Hematopoietic multipotent progenitor cell treated with erythropoietin and hydrocortisone succinate and interleukin-3 and kit ligand, for 8 days (in vitro differentiated cells): ENCODE measurements at regions not wholly inside any gene's neighbourhood (a gene's known extent, or its start where the extent isn't known, plus 50 kb on each side); places are given as distances from the start of the nearest gene placed in this dataset.
"Not testable (repeated sequence)": the region's sequence is repeated elsewhere in the genome, so short reads cannot be mapped to it uniquely, and the experiment has no call there.

Experiments used
- DNase-seq: peaks from one replicate; pipeline ENCODE4 v3.0.0-alpha.2; 2015

DNA sequence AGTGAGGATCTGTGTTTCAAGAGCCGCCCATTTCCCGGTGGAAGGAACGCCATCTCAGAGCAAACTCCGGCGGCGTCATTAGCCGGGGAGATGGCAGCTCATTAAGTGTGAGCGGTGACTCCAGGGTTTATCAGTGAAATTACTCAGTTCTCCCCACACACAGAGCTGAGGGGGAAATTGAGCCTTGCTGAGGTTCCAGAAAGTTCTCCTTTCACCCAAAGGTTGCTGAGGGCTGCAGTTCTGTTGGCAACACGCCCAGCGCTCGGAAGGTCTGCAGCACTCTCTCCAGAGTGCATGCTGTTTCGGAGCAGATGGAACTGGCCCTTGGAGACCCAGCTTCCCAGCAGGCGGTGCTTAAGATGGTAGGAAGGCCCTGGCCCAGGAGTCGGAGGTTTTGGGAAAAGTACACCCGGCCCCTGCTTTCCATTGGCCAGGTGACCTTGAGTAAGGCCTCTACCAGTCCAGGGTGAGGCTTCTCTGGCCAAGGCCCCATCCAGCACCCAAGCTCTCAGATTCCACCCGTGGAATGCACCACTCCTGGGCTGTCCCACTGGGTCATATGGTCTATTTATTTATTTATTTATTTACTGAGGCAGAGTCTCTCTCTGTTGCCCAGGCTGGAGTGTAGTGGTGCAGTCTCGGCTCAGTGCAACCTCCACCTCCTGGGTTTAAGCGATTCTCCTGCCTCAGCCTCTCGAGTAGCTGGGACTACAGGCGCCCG lies 167.7 kb upstream of the CIBAR2 start:
- no peak for DNase-seq

GRCh38 chr16:85281181-85281580 lies 168.9 kb upstream of the CIBAR2 start:
- DNase-seq, result no peak

- no peak for DNase-seq
Observed at GRCh38 chr16:85282842-85283241, 170.6 kb upstream of the CIBAR2 start.

DNA sequence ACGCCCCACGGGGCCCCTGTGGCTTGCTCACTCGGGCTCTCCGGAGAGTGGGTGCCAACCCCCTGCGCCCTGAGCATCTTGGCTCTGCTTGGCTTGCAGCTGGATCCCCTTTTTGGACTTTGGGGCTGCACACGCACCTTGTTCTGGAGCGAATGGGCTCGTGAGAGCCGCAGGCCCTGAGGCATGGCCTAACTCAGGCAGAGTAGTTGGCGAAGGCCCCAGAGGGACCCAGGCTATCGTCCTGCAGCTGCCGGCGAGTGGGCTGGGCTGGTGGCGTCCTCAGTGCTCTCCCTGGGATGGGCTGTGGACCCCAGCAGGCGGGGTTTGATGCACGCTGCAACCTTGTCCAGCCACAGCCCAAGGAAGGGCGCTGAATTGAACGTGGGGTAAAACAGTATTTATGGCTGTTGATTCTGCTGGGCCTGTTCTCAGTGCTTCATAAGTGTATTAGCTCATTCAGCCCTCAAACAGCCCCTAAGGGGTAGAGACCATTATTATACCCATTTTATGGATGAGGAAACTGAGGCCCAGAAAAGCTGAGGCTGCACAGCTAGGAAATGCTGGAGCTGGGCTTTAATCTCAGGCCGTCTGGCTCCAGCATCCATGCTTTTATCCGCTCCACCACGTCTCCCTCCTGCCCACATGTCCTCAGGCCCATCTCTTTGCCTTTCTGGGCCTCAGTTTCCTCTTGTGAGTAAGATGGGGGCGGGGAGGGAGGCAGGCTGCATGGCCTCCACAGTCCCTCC lies 171.2 kb upstream of the CIBAR2 start:
- no peak for DNase-seq

DNA sequence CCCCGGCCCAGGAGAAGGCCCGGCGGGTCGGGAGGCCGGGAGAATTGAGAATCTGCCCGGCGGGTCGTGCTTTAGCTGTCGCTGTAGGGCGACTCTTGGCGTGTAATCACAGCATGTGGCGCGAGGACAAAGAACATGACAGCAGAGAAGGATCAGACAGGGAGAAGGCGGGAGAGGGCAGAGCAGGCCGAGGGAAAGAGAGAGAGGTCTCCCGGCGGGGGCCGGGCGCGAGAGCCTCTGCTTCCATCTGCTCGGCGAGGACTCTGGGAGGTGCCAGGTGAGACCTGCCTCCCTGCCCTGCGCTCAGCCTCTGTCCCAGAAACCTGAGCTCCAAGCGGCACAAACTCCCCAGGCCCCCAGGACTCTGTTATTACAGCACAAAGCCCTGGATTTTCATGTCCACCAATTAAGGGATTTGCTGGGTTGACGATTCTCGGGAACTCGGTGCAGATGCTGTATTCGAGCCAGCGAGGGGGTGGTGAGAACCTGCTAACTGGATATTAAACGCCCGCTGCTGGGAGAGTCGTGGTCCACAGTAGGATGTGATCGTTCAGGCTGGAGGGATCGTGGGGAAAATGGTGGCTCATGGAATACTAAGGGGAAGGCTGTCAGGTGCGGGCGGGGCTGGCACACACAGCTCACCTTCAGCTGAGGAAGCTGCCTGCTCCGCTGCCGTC lies 172.0 kb upstream of the CIBAR2 start:
- DNase-seq, result no peak

- no peak for DNase-seq
Observed at GRCh38 chr16:85285681-85286065, 173.4 kb upstream of the CIBAR2 start.

GRCh38 chr16:85286066-85286831 lies 174.0 kb upstream of the CIBAR2 start:
- DNase-seq, result no peak

GRCh38 chr16:85286951-85287814 lies 174.9 kb upstream of the CIBAR2 start:
- no peak for DNase-seq

- DNase-seq, result not testable (repeated sequence)
Observed at GRCh38 chr16:85287815-85288109, 175.5 kb upstream of the CIBAR2 start.

- no peak for DNase-seq
Observed at GRCh38 chr16:85288341-85288868, 176.1 kb upstream of the CIBAR2 start.

GRCh38 chr16:85288869-85289660 lies 176.8 kb upstream of the CIBAR2 start:
- no peak for DNase-seq

DNA sequence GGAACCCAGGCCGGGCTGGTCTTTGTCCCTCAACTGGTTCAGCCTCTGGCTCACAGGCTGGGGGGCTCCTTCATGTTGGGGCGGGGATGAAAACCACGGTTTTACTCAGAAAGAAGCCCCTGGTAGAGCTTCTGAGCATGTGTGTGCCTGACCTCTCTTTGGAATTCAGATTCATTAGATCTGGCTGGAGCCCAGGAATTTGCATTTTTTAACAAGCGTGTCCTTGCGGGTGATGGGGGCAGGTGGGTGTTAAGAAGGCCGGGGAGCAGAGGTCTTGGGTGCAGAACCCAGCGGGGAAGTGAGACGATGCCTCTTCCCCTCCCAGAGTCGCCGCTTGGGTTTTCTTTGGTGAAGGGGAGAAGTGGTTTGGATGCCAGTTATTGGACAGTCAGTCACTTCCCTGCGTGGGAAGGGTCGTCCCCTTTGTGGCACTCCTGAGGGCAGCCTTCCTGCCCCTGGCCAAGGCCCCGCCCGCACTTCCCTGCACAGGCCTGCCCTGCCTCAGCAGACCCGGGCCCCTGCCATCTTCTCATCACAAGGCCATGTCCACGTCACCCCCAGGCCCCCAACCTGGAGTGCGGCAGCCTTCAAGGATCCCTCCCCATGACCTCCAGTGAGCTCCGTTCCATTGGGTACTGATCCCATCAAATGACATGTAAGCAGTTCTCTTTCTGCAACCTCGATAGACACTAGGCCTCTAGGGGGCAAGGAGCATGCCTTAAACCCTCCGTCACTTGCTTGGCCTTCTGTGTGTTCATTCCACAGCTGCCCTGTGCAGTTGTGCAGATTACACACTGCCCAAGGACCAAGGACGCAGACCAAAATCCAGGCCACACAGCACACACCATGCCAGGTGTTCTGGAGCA lies 177.7 kb upstream of the CIBAR2 start:
- DNase-seq, result no peak

DNA sequence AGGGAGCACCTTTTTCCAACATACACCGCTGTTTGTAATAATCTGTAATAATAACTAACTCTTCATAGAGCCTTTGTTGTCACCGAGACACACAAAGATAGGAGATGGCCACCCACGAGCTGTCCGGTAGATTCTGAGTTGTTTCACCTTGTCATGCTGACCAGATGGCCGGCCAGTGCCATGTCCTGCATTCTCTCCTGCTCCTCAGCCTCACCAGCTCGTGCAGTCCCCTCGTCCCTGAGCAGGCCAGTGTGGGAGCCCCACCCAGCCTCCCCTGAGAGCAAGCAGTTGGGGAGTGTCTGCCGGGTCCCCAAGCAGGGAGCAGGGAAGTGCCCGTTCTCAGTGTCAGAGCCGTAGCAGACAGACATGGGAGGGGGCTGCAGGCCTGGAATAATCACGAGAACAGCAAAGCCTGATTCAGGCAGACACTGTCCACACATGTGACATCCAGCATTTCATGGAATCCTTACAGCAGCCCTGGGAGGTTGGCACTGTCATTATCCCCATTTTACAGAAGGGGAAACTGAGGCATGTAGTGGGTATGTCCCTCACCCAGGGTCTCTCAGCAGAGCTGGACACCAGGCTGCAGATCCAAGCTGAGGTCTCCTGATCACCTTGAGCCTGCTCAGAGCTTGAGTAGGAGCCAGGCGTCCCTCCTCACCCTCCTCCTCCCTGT lies 178.5 kb upstream of the CIBAR2 start:
- no peak for DNase-seq

GRCh38 chr16:85291302-85292148 lies 179.3 kb upstream of the CIBAR2 start:
- DNase-seq, result no peak

DNA sequence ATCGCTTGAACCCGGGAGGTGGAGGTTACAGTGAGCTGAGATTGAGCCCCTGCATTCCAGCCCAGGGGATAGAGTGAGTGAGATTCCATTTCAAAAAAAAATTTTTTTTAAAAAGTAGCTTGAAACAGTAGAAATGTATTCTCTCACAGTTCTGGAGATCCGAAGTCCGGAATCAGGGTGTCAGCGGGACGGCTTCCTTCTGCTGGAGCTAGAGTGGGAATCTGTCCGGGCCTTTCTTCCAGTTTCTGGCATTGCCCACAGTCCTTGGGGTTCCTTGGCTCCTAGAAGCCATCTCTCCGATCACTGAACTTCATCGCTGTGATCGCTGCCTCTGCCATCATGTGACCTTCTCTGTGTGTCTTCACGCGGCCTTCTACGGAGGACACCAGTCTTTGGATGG lies 181.2 kb upstream of the CIBAR2 start:
- DNase-seq, result no peak

DNA sequence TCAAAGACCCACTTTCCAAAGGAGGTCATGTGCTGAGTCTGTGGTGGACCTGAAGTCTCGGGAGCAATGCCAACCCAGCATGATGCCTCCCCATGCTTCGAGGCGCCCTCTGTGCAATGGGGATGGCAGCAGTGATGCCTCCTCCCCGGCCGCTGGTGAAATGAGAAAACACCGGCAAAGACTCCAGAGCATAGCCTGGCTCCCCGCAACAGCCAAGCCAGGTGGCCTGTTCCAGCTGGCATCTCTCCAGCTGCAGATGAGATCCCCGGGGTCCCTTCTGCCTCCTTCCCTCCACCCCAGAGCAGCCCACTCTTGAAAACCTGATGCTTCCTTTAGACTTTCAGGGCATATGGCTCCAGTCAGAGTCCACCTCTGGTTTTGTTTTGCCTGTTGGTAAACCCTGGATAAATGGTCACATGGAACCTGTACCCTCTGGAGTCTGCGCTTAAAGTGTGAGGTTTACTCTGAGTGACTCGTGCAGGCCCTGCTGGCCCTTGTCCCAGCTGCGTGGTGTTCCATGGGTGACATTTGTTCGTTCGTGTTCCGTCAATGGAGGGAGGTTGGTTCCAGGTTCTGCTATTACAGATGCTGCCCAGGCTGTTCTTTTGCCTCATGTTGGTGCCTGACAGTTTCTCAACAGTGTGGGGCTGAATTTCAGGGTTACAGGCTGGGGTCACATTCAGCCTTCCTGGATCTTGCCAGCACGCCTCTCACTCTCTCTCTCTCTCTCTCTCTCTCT lies 181.8 kb upstream of the CIBAR2 start:
- no peak for DNase-seq

GRCh38 chr16:85294810-85295508 lies 182.7 kb upstream of the CIBAR2 start:
- DNase-seq, result no peak
